ENCODE measurements at regions not wholly inside any gene's neighbourhood (a gene's known extent, or its start where the extent isn't known, plus 50 kb on each side); places are given as distances from the start of the nearest gene placed in this dataset.

GRCh38 chr17:15129986-15130385 is 135.1 kb downstream of the PMP22 start:
- TF ChIP-seq CTCF (IDR thresholded peaks at IDR 0.05 in 2 of 3, conservative IDR thresholded peaks at IDR 0.05 in 1 of 3; ENCODE audit: borderline replicate concordance in 1 of 3, insufficient read depth in 1 of 3, low read depth in 2 of 3, low read length in 2 of 3) (no peak), FOSL1 (IDR thresholded peaks at IDR 0.05; ENCODE audit: low read depth) (no peak), MAX (IDR thresholded peaks at IDR 0.05) (no peak), CBX3 (IDR thresholded peaks at IDR 0.05; ENCODE audit: low read depth) (no peak), SRF (IDR thresholded peaks at IDR 0.05; ENCODE audit: low read depth) (no peak), CEBPB (IDR thresholded peaks at IDR 0.05; ENCODE audit: low read depth) (no peak), RAD21 (IDR thresholded peaks at IDR 0.05; ENCODE audit: low read depth) (no peak), POLR2A (IDR thresholded peaks at IDR 0.05; ENCODE audit: borderline replicate concordance, extremely low read depth, insufficient read depth, insufficient read length) (no peak), POLR2AphosphoS5 (IDR thresholded peaks at IDR 0.05; ENCODE audit: low read depth, low read length) (no peak)
